GM03348 (cell line): ENCODE measurements at regions not wholly inside any gene's neighbourhood (a gene's known extent, or its start where the extent isn't known, plus 50 kb on each side); places are given as distances from the start of the nearest gene placed in this dataset.
A peak's percentile ranks its signal among the peaks of the same experiment; 100 is the strongest.
"Not testable (repeated sequence)": the region's sequence is repeated elsewhere in the genome, so short reads cannot be mapped to it uniquely, and the experiment has no call there.

Experiments
- DNase-seq: peaks from one replicate; pipeline ENCODE4 v3.0.0; 2012; ENCODE audit warnings: low spot score

GRCh38 chr3:21989341-21990042 lies 238.5 kb upstream of the ZNF385D start:
- peak; percentile 5 for DNase-seq

- no peak for DNase-seq
Observed at GRCh38 chr3:21991061-21991460, 240.1 kb upstream of the ZNF385D start.

GRCh38 chr3:21995079-21995607 lies 244.1 kb upstream of the ZNF385D start:
- no peak for DNase-seq

GRCh38 chr3:22007368-22007767 lies 256.4 kb upstream of the ZNF385D start:
- DNase-seq, result no peak

- DNase-seq, result no peak
Observed at GRCh38 chr3:22010997-22011396, 260.0 kb upstream of the ZNF385D start.

- DNase-seq, result peak; percentile 25
Observed at GRCh38 chr3:22012471-22012870, 261.5 kb upstream of the ZNF385D start.

GRCh38 chr3:22013641-22014040 lies 262.6 kb upstream of the ZNF385D start:
- no peak for DNase-seq

GRCh38 chr3:22016197-22016596 lies 265.2 kb upstream of the ZNF385D start:
- DNase-seq, result no peak

GRCh38 chr3:22024638-22025037 lies 273.6 kb upstream of the ZNF385D start:
- DNase-seq, result not testable (repeated sequence)

GRCh38 chr3:22029480-22029879 lies 278.5 kb upstream of the ZNF385D start:
- DNase-seq, result no peak

GRCh38 chr3:22039161-22039560 lies 288.2 kb upstream of the ZNF385D start:
- no peak for DNase-seq

- no peak for DNase-seq
Observed at GRCh38 chr3:22040150-22040549, 289.1 kb upstream of the ZNF385D start.

GRCh38 chr3:22045882-22046281 lies 294.9 kb upstream of the ZNF385D start:
- no peak for DNase-seq

- DNase-seq, result no peak
Observed at GRCh38 chr3:22063500-22063899, 312.5 kb upstream of the ZNF385D start.

- no peak for DNase-seq
Observed at GRCh38 chr3:22068619-22069018, 317.6 kb upstream of the ZNF385D start.

- no peak for DNase-seq
Observed at GRCh38 chr3:22088204-22088603, 337.2 kb upstream of the ZNF385D start.

- peak; percentile 7 for DNase-seq
Observed at GRCh38 chr3:22089284-22089683, 338.3 kb upstream of the ZNF385D start.

- DNase-seq, result no peak
Observed at GRCh38 chr3:22091329-22091728, 340.3 kb upstream of the ZNF385D start.

GRCh38 chr3:22098021-22098420 lies 347.0 kb upstream of the ZNF385D start:
- DNase-seq, result no peak

GRCh38 chr3:22101351-22101750 lies 350.3 kb upstream of the ZNF385D start:
- no peak for DNase-seq

- DNase-seq, result no peak
Observed at GRCh38 chr3:22101811-22102210, 350.8 kb upstream of the ZNF385D start.

GRCh38 chr3:22103423-22103822 lies 352.4 kb upstream of the ZNF385D start:
- DNase-seq, result no peak

GRCh38 chr3:22106213-22106896 lies 355.3 kb upstream of the ZNF385D start:
- DNase-seq, result no peak

GRCh38 chr3:22111226-22111625 lies 360.2 kb upstream of the ZNF385D start:
- DNase-seq, result no peak
